GM12873 (cell line): ENCODE measurements at regions not wholly inside any gene's neighbourhood (a gene's known extent, or its start where the extent isn't known, plus 50 kb on each side); places are given as distances from the start of the nearest gene placed in this dataset.

ENCODE experiments used
- CTCF ChIP-seq: IDR thresholded peaks from 2 replicates; pipeline ENCODE4 v1.5.1; 2012; ENCODE audit warnings: low read depth, mild to moderate bottlenecking, moderate library complexity, low read length, control low read depth; ENCODE audit not compliant: insufficient read depth; ENCODE audit errors: missing control alignments

- TF ChIP-seq CTCF, result no peak
Measured at GRCh38 chr6:128598571-128598970, 78.2 kb upstream of the PTPRK start.

DNA sequence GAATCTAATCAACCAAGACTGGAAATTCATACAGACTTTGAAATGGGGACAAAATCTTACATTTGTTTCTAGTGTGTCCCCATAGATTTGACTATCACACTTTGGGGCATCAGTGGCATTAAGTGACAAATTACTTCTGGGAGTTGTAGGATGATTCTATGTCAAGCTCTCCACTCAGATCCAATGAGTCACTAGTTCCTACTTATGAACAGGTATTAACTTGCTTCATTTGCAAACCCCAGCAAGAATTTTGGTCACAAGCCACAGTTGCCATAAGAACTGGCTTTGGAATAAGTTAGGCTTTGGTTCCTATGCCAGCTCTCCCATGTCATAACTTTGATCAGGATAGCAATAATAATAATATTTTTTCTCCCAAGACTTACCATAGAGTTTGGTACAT, 77.6 kb upstream of the PTPRK start:
- no peak for TF ChIP-seq CTCF

DNA sequence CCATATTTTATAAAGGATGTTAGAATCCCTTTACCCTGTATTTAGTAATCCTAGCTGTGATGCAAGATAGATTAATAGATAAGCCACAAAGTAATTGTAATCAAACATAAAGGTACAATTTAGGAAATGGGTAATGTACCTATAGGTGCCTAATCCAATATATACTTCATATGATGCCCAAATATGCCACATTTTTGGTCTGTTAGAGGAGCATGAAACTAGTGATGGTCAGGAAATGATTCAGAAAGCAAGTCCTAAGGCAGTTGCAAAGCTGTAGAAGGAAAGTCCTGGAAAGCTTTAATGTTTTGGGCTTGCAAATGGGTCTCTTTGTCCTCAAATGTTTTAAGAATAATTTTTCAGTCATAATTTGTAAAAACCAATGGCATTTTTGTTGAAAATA, 76.6 kb upstream of the PTPRK start:
- TF ChIP-seq CTCF, result no peak

DNA sequence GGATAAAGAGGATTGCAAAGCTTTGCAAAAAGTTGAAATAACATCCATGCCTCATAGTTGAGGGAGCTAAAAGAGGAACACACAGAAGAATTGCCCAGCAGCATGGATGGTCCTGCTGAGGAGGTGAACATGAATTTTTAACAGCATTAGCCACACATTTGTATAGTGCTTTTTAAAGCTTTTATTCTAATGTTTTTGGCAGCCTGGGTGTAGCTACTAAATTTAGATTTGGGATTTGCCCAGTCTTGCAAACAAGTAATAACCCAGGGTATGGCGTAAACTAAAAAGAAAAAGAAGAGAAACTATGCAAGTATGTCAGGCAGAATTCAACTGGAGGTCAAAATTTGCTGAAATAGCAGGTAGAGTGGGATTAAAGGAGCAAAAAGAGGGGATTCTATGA, 75.1 kb upstream of the PTPRK start:
- no peak for TF ChIP-seq CTCF

DNA sequence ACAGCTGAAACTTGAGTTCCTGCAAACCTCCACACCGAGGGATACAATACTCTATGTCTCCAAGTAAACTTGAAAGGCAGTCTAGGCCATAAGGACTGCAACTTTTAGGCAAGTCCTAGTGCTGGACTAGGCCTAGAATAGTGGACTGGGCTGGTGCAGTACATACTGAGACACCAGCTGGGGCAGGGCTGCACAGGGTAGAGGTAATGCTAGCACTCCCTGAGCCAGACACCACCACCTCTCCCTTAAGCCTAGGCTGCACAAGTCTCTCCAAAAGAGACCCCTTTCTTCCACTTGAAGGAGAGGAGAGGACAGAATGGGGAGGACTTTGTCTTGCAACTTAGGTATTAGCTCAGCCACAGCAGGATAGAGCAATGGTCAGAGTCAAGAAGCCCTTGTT, 65.7 kb upstream of the PTPRK start:
- TF ChIP-seq CTCF, result no peak

DNA sequence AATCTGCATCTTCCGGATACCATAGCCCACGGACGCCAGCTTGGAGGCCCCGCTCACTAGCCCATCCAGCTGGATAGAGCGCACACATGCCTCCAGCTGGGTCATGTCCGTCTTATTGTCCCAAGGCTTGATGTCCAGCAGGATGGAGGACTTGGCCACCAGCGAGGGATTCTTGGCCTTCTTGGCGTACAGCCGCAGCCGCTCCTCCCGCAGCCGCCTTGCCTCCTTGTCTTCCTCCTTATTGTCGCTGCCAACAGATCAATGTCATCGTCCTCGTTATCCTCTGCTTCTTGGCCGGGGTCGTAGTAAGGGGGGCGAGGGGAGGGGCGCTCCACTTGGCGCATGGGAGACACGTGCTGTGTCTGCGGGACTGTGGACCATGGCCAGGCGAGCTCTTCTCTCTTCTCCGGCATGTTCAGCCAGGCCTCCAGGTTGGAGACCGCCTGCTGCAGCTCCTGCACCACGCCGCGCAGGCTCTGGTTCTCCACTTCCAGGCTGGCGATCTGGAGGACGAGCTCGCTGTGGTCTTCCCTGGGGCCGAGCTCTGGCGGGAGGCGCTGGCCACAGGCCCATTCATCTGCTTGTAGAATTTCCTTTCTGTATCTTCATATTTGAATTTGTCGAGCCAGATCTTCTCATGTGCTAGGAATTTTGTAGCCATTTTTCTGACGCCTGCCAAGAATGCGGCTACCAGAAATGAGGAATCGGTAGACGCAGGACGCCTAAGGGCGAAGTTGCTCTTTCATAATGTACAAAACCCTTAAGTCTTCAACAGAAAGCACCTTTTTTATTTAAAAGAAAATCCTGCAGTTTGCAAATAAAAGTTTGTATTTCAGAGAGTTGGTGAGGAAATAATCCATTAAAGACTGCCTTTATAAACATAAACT, 60.1 kb upstream of the PTPRK start:
- no peak for TF ChIP-seq CTCF

GRCh38 chr6:128574402-128574801, 54.0 kb upstream of the PTPRK start:
- no peak for TF ChIP-seq CTCF
